ENCODE measurements at regions not wholly inside any gene's neighbourhood (a gene's known extent, or its start where the extent isn't known, plus 50 kb on each side); places are given as distances from the start of the nearest gene placed in this dataset.
"Not testable (repeated sequence)": the region's sequence is repeated elsewhere in the genome, so short reads cannot be mapped to it uniquely, and the experiment has no call there.

- H3K4me3 ChIP-seq (ENCODE audit: low read depth, low read length): no peak overlapping the region
Measured at GRCh38 chr14:71237556-71237955, 330.3 kb downstream of the PCNX1 start.

GRCh38 chr14:71238835-71239234 is 331.6 kb downstream of the PCNX1 start:
- H3K4me3 ChIP-seq (ENCODE audit: low read depth, low read length): no peak overlapping the region

DNA sequence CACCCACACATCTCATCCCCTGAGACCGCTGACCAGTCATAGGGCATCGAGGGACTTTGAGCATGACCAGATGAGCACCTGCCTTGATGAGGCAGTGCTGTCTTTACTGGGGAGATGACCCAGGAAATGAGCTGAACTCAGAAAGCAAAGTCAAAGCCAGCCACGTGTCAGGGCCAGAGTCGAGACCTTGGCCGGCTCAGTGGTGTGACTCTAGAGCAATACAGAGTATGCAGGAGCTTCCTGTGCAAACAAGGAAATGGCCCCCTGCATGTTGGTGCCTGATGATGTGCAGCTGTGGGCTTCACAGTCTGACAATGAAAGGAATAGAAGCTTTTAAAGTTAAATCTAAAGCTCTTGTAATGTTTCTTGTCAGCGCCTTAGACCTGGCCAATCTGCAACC is 332.9 kb downstream of the PCNX1 start:
- no peak overlapping the region for H3K4me3 ChIP-seq (ENCODE audit: low read depth, low read length)

DNA sequence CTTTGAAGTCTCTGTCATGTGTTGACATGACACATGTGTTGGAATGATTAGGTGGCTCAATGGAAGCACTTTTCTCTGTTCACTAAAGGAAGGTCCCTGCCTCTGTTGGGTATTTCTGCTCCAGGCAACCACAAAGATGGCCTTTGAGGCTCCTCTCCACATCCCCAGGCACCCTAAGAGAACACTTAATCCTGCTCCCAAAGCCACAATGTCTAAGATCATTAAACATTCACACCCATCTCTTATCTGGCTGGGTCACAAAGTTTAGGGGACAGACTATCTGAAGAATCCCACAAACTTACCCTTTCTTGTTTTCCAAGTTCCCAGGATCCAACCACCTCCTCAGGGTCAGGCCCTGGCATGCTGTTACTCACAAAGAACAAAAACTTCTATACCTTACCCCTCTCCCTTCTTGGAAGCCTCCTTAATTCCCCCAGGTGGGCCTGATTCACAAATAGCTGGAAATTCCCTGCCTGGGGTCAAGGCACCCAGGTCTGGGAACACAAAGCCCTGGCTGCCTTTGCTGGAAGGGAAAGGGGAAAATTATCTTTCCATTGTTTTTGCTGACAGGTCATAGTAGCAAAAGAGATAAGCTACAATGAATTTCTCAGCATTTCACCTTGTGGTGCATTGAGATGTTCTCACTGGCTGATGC is 333.7 kb downstream of the PCNX1 start:
- no peak overlapping the region for H3K4me3 ChIP-seq (ENCODE audit: low read depth, low read length)

DNA sequence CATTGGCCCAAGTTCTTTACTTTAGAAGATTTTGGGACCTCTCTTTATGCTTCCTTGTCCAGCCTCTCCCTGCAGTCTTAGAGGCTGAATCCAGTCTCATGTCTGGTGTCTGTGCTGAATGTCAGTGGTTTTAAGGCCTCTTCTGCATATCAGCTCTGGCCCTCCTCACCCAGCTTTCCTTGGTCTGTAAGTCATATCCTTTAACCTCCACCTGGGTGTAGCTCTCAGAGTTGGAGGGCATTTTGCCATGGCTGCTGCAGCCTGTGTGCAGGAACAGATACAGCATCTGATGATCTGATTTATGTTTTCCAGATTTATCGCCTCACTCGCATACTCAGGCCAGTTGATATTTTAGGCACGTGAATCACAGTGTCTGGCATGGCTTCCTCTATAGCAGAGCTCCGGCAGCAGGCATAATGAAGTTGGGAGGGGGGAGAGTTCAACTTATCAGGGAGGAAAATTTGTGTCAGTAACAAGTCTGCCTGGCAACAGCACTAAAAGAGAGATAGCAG is 335.0 kb downstream of the PCNX1 start:
- H3K4me3 ChIP-seq (ENCODE audit: low read depth, low read length): no peak overlapping the region

- H3K4me3 ChIP-seq (ENCODE audit: low read depth, low read length): no peak overlapping the region
Measured at GRCh38 chr14:71243697-71244096, 336.4 kb downstream of the PCNX1 start.

DNA sequence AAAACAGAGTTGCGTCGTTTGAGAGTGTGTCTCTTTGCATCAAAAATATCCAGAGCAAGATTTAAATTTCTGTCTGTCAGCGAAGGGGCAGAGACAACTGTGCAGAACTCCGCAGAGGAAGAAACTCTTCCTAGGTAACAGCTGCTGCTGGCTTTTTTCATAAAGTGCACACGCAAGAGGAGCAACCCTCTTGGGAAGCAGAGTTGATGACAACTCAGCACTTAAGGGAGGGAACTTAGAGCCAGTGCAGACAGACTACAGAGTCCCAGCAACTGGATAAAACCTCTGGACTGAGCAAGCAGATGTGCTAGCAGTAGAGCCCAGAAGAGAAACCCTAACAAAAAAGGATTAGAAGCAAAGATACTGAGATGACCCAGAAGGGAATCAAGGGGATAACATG is 337.1 kb downstream of the PCNX1 start:
- no peak overlapping the region for H3K4me3 ChIP-seq (ENCODE audit: low read depth, low read length)

- no peak overlapping the region for H3K4me3 ChIP-seq (ENCODE audit: low read depth, low read length)
Measured at GRCh38 chr14:71245659-71246361, 338.6 kb downstream of the PCNX1 start.

- H3K4me3 ChIP-seq (ENCODE audit: low read depth, low read length): no peak overlapping the region
Measured at GRCh38 chr14:71246539-71246938, 339.3 kb downstream of the PCNX1 start.

- H3K4me3 ChIP-seq (ENCODE audit: low read depth, low read length): no peak overlapping the region
Measured at GRCh38 chr14:71247106-71247505, 339.8 kb downstream of the PCNX1 start.

DNA sequence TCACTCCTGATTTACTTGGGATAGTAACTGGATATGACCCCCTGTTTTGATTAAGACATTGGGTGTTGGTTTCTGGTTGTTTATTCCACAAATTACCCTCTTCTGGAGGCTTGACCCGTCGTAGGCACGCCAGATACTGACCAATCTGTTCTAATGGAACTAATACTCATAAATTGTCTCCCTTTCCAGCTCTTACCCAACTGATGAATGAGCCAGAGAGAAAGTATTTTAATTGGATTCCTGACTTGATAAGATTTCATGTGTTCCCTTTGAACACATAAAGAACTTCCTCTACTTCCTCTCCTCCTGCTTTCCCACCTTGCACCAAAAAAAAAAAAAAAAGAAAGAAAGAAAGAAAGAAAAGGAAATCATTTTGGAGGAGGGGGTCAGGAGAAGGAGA is 340.9 kb downstream of the PCNX1 start:
- H3K4me3 ChIP-seq (ENCODE audit: low read depth, low read length): no peak overlapping the region

GRCh38 chr14:71250347-71250746 is 343.1 kb downstream of the PCNX1 start:
- no peak overlapping the region for H3K4me3 ChIP-seq (ENCODE audit: low read depth, low read length)

GRCh38 chr14:71250791-71251190 is 343.5 kb downstream of the PCNX1 start:
- H3K4me3 ChIP-seq (ENCODE audit: low read depth, low read length): no peak overlapping the region

GRCh38 chr14:71254091-71254719 is 346.9 kb downstream of the PCNX1 start:
- H3K4me3 ChIP-seq (ENCODE audit: low read depth, low read length): not testable (repeated sequence)

GRCh38 chr14:71261206-71261605 is 353.9 kb downstream of the PCNX1 start:
- H3K4me3 ChIP-seq (ENCODE audit: low read depth, low read length): no peak overlapping the region

DNA sequence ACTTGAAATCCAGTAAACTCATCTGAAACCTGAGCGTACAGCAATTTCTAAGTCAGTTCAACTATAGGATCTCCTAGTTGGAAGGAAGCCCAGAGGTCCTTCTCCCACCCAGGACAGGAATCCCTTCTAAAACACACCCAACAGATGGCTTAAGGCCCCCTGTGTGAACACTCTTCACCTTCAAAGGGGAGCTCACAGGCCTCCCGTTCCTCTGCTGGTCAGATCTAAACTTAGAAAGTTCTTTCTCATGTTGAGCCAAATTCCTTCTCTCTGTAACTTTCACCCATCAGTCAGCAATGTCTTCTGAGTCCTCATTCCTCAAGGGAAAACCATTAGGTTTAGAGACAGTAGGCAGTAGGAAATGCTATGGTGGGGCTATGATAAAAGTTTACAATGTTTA is 355.2 kb downstream of the PCNX1 start:
- no peak overlapping the region for H3K4me3 ChIP-seq (ENCODE audit: low read depth, low read length)

DNA sequence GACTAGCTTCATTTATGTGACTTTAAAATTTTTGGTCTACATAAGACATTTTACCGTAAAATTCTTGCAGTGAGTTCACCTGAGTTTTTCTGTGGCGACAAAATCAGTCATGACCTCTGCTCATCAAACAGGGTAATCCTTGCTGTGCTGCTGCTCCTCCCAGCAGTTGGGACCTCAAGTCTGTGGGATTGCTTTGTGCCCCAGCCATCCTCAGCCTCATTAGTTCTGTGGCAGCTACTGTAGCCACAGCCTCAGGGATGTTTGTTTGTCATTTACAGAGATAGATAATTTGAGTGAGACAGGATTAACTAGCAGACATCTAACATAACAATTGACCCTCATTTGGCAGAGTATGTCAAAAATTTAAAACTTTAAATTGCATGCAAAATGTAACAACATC is 357.0 kb downstream of the PCNX1 start:
- H3K4me3 ChIP-seq (ENCODE audit: low read depth, low read length): no peak overlapping the region

DNA sequence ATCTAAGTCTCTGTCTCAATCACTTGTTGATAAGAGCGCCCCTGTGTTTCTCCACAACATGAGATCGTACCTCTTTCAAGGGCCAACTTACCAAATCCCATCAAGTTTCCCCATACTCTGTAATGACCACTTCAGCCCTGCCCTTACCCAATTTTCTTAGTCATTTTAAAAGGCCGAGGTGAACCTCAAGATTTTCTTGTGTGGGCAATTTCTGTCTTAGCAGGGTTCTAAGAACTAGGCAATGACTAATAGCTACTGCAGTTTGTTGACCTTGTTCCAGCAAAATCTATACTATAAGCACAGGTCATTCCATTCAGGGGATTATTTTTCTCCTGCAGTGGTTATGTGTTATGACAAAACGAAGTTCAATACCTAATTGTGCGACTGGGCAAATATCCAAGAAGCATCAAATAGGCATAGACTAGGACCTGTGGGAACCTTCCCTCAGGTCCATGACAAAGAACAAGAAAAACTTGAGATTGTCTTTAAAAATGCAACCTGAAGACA is 359.8 kb downstream of the PCNX1 start:
- no peak overlapping the region for H3K4me3 ChIP-seq (ENCODE audit: low read depth, low read length)

DNA sequence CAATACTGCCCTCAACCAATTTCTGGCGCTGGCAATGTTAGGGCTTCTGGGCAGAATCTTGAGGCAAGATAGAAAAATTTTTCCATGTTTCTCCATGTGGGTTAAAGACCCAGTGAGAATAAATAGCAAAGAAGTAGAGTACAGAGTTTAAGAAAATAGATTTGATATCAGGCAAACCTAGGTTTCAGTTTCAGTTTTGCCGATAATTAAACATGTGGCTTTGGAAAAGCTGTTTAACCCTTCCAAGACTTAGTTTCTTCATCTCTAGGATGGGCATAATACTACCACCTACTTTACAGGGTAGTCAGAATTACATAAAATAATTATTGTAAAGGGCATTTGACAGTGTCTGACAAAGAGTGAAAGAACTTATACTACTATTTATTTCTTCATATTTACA is 360.4 kb downstream of the PCNX1 start:
- no peak overlapping the region for H3K4me3 ChIP-seq (ENCODE audit: low read depth, low read length)

- no peak overlapping the region for H3K4me3 ChIP-seq (ENCODE audit: low read depth, low read length)
Measured at GRCh38 chr14:71270111-71270510, 362.9 kb downstream of the PCNX1 start.

DNA sequence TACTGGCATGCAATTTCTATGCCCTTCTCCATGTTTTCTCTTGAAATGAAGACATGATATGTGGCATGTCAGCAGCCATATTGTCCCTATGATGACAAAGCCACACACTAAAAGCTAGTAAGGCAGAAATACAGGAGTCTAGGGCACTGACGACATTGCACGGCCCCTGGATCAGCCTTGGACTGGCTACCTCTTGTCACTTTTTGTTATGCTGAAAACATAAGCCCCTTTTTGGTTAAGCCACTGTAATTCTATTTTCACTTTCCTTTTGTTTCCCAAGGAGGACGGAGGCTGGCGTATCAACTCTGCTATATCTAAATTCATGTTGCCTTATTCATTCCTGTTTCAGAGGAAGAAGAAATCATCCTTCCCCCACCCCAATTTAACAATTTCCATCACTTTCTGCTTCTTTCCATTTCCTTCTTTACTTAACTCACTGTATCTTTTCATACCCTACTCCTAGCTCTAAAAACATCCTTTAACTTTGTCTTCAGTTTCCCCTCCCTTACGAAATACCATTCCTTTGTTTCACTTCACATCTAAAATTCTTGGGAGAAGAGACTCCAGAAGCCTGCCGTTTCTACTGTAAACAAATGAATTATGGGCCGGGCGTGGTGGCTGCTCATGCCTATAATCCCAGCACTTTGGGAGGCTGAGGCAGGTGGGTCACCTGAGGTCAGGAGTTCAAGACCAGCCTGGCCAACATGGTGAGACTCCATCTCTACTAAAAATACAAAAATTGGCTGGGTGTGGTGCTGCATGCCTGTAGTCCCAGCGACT is 364.1 kb downstream of the PCNX1 start:
- no peak overlapping the region for H3K4me3 ChIP-seq (ENCODE audit: low read depth, low read length)
